PC-3 (cell line): ENCODE measurements at regions not wholly inside any gene's neighbourhood (a gene's known extent, or its start where the extent isn't known, plus 50 kb on each side); places are given as distances from the start of the nearest gene placed in this dataset.

Experiments
- ATAC-seq: fragments of 200-7000 bp; cut with Tn5 transposase; 2 replicates; pipeline ENCODE4 v1.9.1; 2020; ENCODE audit warnings: mild to moderate bottlenecking, moderate library complexity
- BruUV-seq: library from RNA; stranded (reverse); fragments of 400-500 nt; replicated peaks from 2 replicates; lab custom pipeline; 2021; lab: Mats Ljungman, UMichigan
- CTCF ChIA-PET: fragments of 300-600 bp; sonication (Branson Sonifier 250); formaldehyde crosslinking; loops from one replicate; lab custom pipeline; 2022; ENCODE audit warnings: antibody characterized with exemption; lab: Charles Lee
- POLR2A ChIA-PET: fragments of 300-600 bp; sonication (Branson Sonifier 250); formaldehyde crosslinking; loops from one replicate; lab custom pipeline; 2022; ENCODE audit warnings: antibody characterized with exemption; ENCODE audit not compliant: unreplicated experiment; lab: Charles Lee
- DNase-seq: peaks from one replicate; pipeline ENCODE4 v3.0.0-alpha.2; 2015
- H2AFZ ChIP-seq: fragments of 300-600 bp; sonication (generic); 2 replicates; pipeline ENCODE4 v1.6.0; 2016; ENCODE audit warnings: antibody characterized with exemption, low read length
- H3F3A ChIP-seq: fragments of 300-600 bp; sonication (generic); one replicate; pipeline ENCODE4 v1.6.0; 2017; ENCODE audit warnings: antibody characterized with exemption, low read length, control low read depth, mild to moderate bottlenecking; ENCODE audit not compliant: unreplicated experiment
- H3K27ac ChIP-seq: fragments of 300-600 bp; sonication (generic); 2 replicates; pipeline ENCODE4 v1.5.1; 2016; ENCODE audit warnings: mild to moderate bottlenecking, low read length
- H3K27me3 ChIP-seq: fragments of 300-600 bp; sonication (generic); 2 replicates; pipeline ENCODE4 v1.6.1; 2016; ENCODE audit warnings: low read length, mixed read lengths
- H3K36me3 ChIP-seq: fragments of 300-600 bp; sonication (generic); 2 replicates; pipeline ENCODE4 v1.6.1; 2016; ENCODE audit warnings: low read depth, mixed run types, low read length, mixed read lengths
- H3K4me1 ChIP-seq: fragments of 300-600 bp; sonication (generic); 2 replicates; pipeline ENCODE4 v1.5.1; 2016; ENCODE audit warnings: low read length; ENCODE audit not compliant: insufficient read depth
- H3K4me2 ChIP-seq: fragments of 300-600 bp; sonication (generic); 2 replicates; pipeline ENCODE4 v1.6.0; 2016; ENCODE audit warnings: low read length
- H3K4me3 ChIP-seq: fragments of 300-600 bp; sonication (generic); 2 replicates; pipeline ENCODE4 v1.5.1; 2016; ENCODE audit warnings: mild to moderate bottlenecking, low read length, mixed read lengths
- H3K79me2 ChIP-seq: fragments of 300-600 bp; sonication (generic); 2 replicates; pipeline ENCODE4 v1.6.1; 2017; ENCODE audit warnings: low read length, mixed read lengths
- H3K9ac ChIP-seq: fragments of 300-600 bp; sonication (generic); 2 replicates; pipeline ENCODE4 v1.6.0; 2016; ENCODE audit warnings: mild to moderate bottlenecking, low read length
- H3K9me2 ChIP-seq: fragments of 300-600 bp; sonication (generic); replicated peaks from 2 replicates; pipeline ENCODE4 v1.6.1; 2016; ENCODE audit warnings: mixed run types, low read length, mixed read lengths
- H3K9me3 ChIP-seq: fragments of 300-600 bp; sonication (generic); 2 replicates; pipeline ENCODE4 v1.6.1; 2016; ENCODE audit warnings: low read length, mixed read lengths
- H4K20me1 ChIP-seq: fragments of 300-600 bp; sonication (generic); 2 replicates; pipeline ENCODE4 v1.6.1; 2016; ENCODE audit warnings: low read length, mixed read lengths
- CTCF ChIP-seq: fragments of 300-600 bp; sonication (generic); conservative IDR thresholded peaks from 2 replicates; pipeline ENCODE4 v1.5.1; 2017; ENCODE audit warnings: antibody characterized with exemption, low read depth, mild to moderate bottlenecking, low read length
- EZH2 ChIP-seq: fragments of 300-600 bp; sonication (generic); IDR thresholded peaks from one replicate; pipeline ENCODE4 v1.6.1; 2017; ENCODE audit warnings: antibody characterized with exemption, mild to moderate bottlenecking, low read length; ENCODE audit not compliant: unreplicated experiment
- EZH2phosphoT487 ChIP-seq: fragments of 300-600 bp; sonication (generic); IDR thresholded peaks from 2 replicates; pipeline ENCODE4 v1.6.1; 2018; ENCODE audit warnings: mild to moderate bottlenecking, antibody characterized with exemption, low read length, borderline replicate concordance
- intact Hi-C: fragments of 100-400 bp; cut with micrococcal nuclease; formaldehyde crosslinking; loops from 2 replicates; pipeline ENCODE4 v1.9.0; 2023

DNA sequence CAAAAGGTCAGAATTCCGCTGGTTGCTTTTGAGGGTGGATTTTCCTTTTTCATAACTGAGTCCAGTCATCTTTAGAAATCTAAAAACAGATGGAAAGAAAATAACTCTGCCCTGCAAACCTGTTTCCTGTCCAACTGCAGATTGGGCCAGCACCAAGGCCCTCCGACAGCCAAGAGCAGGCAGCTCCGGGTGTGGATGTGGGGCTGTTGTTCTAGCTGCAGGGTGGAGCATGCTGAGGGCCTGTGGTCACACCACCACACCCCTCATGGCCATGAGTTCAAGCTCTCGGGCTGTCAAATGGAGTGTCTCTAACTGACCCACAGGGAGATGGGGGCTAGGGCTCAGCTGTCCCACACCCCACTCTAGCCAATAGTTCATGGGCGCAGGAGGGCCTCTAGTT is 69.3 kb upstream of the BZW1 start:
- ChIA-PET POLR2A (no interaction called here), CTCF (no interaction called here)
- H3K9ac ChIP-seq = no peak overlapping the region
- ATAC-seq (no peak), DNase-seq (no peak)
- H3K27ac ChIP-seq = peak overlapping the region; percentile 85
- H4K20me1 ChIP-seq = no peaks in the 10 kb centered on the region
- H3K4me2 ChIP-seq = no peak overlapping the region
- no peaks in the 10 kb centered on the region for H3K9me3 ChIP-seq
- H3K79me2 ChIP-seq = no peaks in the 10 kb centered on the region
- peaks cover 24% of the 10 kb centered on the region for H3K4me1 ChIP-seq
- no peak overlapping the region for H2AFZ ChIP-seq
- intact Hi-C loops = no loop called here
- no peaks in the 10 kb centered on the region for H3K27me3 ChIP-seq
- no peaks in the 10 kb centered on the region for H3K9me2 ChIP-seq
- no peak for TF ChIP-seq CTCF
- TF ChIP-seq EZH2 = no peak
- H3F3A ChIP-seq = no peaks in the 10 kb centered on the region
- no peaks in the 10 kb centered on the region for H3K36me3 ChIP-seq
- no TSS peak for BruUV-seq
- H3K4me3 ChIP-seq = no peak overlapping the region

GRCh38 chr2:200743042-200743676 is 68.6 kb upstream of the BZW1 start:
- no peaks in the 10 kb centered on the region for H3K9me3 ChIP-seq
- H2AFZ ChIP-seq = no peak overlapping the region
- H3K9ac ChIP-seq = no peak overlapping the region
- no TSS peak for BruUV-seq
- intact Hi-C loops = no loop called here
- H3K27me3 ChIP-seq = no peaks in the 10 kb centered on the region
- H3K27ac ChIP-seq = no peak overlapping the region
- H3K36me3 ChIP-seq = no peaks in the 10 kb centered on the region
- ChIA-PET CTCF (no interaction called here), POLR2A (no interaction called here)
- no peaks in the 10 kb centered on the region for H3K79me2 ChIP-seq
- ATAC-seq (no peak), DNase-seq (no peak)
- H4K20me1 ChIP-seq = no peaks in the 10 kb centered on the region
- no peaks in the 10 kb centered on the region for H3K9me2 ChIP-seq
- peaks cover 32% of the 10 kb centered on the region for H3K4me1 ChIP-seq
- H3F3A ChIP-seq = peaks cover 4% of the 10 kb centered on the region
- no peak overlapping the region for H3K4me3 ChIP-seq
- no peak overlapping the region for H3K4me2 ChIP-seq
- TF ChIP-seq EZH2 (no peak), EZH2phosphoT487 (no peak), CTCF (no peak)

DNA sequence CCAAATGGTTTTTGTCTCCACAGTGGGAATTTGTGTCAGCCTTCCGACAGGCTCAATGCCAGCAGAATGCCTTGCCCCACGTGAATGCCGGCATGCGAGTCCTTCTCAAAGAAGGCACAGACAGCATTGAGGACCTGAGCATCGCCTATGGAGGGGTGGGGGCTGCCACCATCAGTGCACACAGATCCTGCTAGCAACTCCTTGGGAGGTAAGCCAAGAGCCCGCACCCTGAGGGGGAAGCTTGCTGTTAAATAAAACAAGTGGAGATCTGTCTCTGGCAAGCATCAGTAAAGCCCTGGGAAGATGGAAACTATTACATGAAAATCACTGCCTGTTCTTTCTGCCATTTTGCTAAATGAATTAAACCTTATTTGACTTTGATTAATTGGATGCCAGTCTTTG is 67.5 kb upstream of the BZW1 start:
- Histone ChIP-seq H3K4me3 (no peak overlapping the region), H2AFZ (no peak overlapping the region), H4K20me1 (no peaks in the 10 kb centered on the region), H3F3A (peaks cover 4% of the 10 kb centered on the region), H3K9me2 (no peaks in the 10 kb centered on the region), H3K27ac (no peak overlapping the region), H3K9me3 (no peaks in the 10 kb centered on the region), H3K4me1 (peaks cover 42% of the 10 kb centered on the region), H3K79me2 (no peaks in the 10 kb centered on the region), H3K4me2 (no peak overlapping the region), H3K9ac (no peak overlapping the region), H3K36me3 (no peaks in the 10 kb centered on the region), H3K27me3 (no peaks in the 10 kb centered on the region)
- POLR2A ChIA-PET = no interaction called here
- CTCF ChIA-PET = no interaction called here
- intact Hi-C loops = no loop called here
- TF ChIP-seq EZH2phosphoT487 = no peak
- TF ChIP-seq CTCF = no peak
- TF ChIP-seq EZH2 = no peak
- no TSS peak for BruUV-seq
- DNase-seq = no peak
- ATAC-seq = no peak
